ENCODE measurements at regions not wholly inside any gene's neighbourhood (a gene's known extent, or its start where the extent isn't known, plus 50 kb on each side); places are given as distances from the start of the nearest gene placed in this dataset.

GRCh38 chr2:226121046-226121738 lies 678.4 kb downstream of the IRS1 start:
- TF ChIP-seq EZH2 (IDR thresholded peaks at IDR 0.05; ENCODE audit: borderline replicate concordance, low read length) (no peak), CTCF (IDR thresholded peaks at IDR 0.05; ENCODE audit: low read length) (no peak)
- no peak overlapping the region for H3K4me2 ChIP-seq (ENCODE audit: low read length)
- no peaks in the 10 kb centered on the region for H3K4me1 ChIP-seq (ENCODE audit: insufficient read depth, low read length, severe bottlenecking)
- no peaks in the 10 kb centered on the region for H3F3A ChIP-seq (ENCODE audit: insufficient read depth, low read length)
- no peaks in the 10 kb centered on the region for H3K79me2 ChIP-seq (ENCODE audit: insufficient read depth, low read length)
- no peaks in the 10 kb centered on the region for H3K9me2 ChIP-seq (ENCODE audit: low read depth, low read length)
- no peak overlapping the region for H2AFZ ChIP-seq (ENCODE audit: low read length)
- no peak overlapping the region for H3K4me3 ChIP-seq (ENCODE audit: low read depth, low read length, poor library complexity, severe bottlenecking)
- H3K27ac ChIP-seq (ENCODE audit: low read depth, low read length, poor library complexity, severe bottlenecking): no peak overlapping the region
- no peaks in the 10 kb centered on the region for H3K27me3 ChIP-seq (ENCODE audit: insufficient read depth, low read length)
- no peaks in the 10 kb centered on the region for H4K20me1 ChIP-seq (ENCODE audit: insufficient read depth, low read length)
- no peak overlapping the region for H3K9ac ChIP-seq (ENCODE audit: low read length)
- no peaks in the 10 kb centered on the region for H3K36me3 ChIP-seq (ENCODE audit: insufficient read depth, low read length)
- no peaks in the 10 kb centered on the region for H3K9me3 ChIP-seq (ENCODE audit: low read length)

GRCh38 chr2:226118471-226119429 lies 680.9 kb downstream of the IRS1 start:
- no peak overlapping the region for H3K4me2 ChIP-seq (ENCODE audit: low read length)
- H4K20me1 ChIP-seq (ENCODE audit: insufficient read depth, low read length): no peaks in the 10 kb centered on the region
- no peaks in the 10 kb centered on the region for H3K79me2 ChIP-seq (ENCODE audit: insufficient read depth, low read length)
- no peaks in the 10 kb centered on the region for H3K36me3 ChIP-seq (ENCODE audit: insufficient read depth, low read length)
- H3K27me3 ChIP-seq (ENCODE audit: insufficient read depth, low read length): no peaks in the 10 kb centered on the region
- no peak overlapping the region for H3K4me3 ChIP-seq (ENCODE audit: low read depth, low read length, poor library complexity, severe bottlenecking)
- H3K9ac ChIP-seq (ENCODE audit: low read length): no peak overlapping the region
- no peaks in the 10 kb centered on the region for H3K9me2 ChIP-seq (ENCODE audit: low read depth, low read length)
- TF ChIP-seq EZH2 (IDR thresholded peaks at IDR 0.05; ENCODE audit: borderline replicate concordance, low read length): no peak
- no peak for TF ChIP-seq CTCF (IDR thresholded peaks at IDR 0.05; ENCODE audit: low read length)
- no peaks in the 10 kb centered on the region for H3K4me1 ChIP-seq (ENCODE audit: insufficient read depth, low read length, severe bottlenecking)
- no peaks in the 10 kb centered on the region for H3K9me3 ChIP-seq (ENCODE audit: low read length)
- H3K27ac ChIP-seq (ENCODE audit: low read depth, low read length, poor library complexity, severe bottlenecking): no peak overlapping the region
- H2AFZ ChIP-seq (ENCODE audit: low read length): no peak overlapping the region
- H3F3A ChIP-seq (ENCODE audit: insufficient read depth, low read length): no peaks in the 10 kb centered on the region

GRCh38 chr2:226117510-226118065 lies 682.0 kb downstream of the IRS1 start:
- no peaks in the 10 kb centered on the region for H3K9me3 ChIP-seq (ENCODE audit: low read length)
- no peaks in the 10 kb centered on the region for H3K4me1 ChIP-seq (ENCODE audit: insufficient read depth, low read length, severe bottlenecking)
- H3F3A ChIP-seq (ENCODE audit: insufficient read depth, low read length): no peaks in the 10 kb centered on the region
- no peak overlapping the region for H3K9ac ChIP-seq (ENCODE audit: low read length)
- H3K9me2 ChIP-seq (ENCODE audit: low read depth, low read length): no peaks in the 10 kb centered on the region
- no peaks in the 10 kb centered on the region for H3K27me3 ChIP-seq (ENCODE audit: insufficient read depth, low read length)
- no peak overlapping the region for H2AFZ ChIP-seq (ENCODE audit: low read length)
- TF ChIP-seq EZH2 (IDR thresholded peaks at IDR 0.05; ENCODE audit: borderline replicate concordance, low read length): no peak
- TF ChIP-seq CTCF (IDR thresholded peaks at IDR 0.05; ENCODE audit: low read length): no peak
- no peaks in the 10 kb centered on the region for H4K20me1 ChIP-seq (ENCODE audit: insufficient read depth, low read length)
- no peaks in the 10 kb centered on the region for H3K79me2 ChIP-seq (ENCODE audit: insufficient read depth, low read length)
- H3K4me2 ChIP-seq (ENCODE audit: low read length): no peak overlapping the region
- no peak overlapping the region for H3K27ac ChIP-seq (ENCODE audit: low read depth, low read length, poor library complexity, severe bottlenecking)
- no peaks in the 10 kb centered on the region for H3K36me3 ChIP-seq (ENCODE audit: insufficient read depth, low read length)
- no peak overlapping the region for H3K4me3 ChIP-seq (ENCODE audit: low read depth, low read length, poor library complexity, severe bottlenecking)

Data from OCI-LY1 (cell line).